ENCODE measurements at regions not wholly inside any gene's neighbourhood (a gene's known extent, or its start where the extent isn't known, plus 50 kb on each side); places are given as distances from the start of the nearest gene placed in this dataset.

GRCh38 chr11:96614101-96614500 lies 224.3 kb downstream of the JRKL start:
- no peaks in the 10 kb centered on the region for H3K27me3 Mint-ChIP-seq
- H3K4me3 Mint-ChIP-seq = no peak overlapping the region
- DNase-seq = no peak
- no peak overlapping the region for H3K27ac Mint-ChIP-seq
- no peaks in the 10 kb centered on the region for H3K4me1 Mint-ChIP-seq
- no peaks in the 10 kb centered on the region for H3K36me3 Mint-ChIP-seq
- peaks cover 3% of the 10 kb centered on the region for H3K9me3 Mint-ChIP-seq

- Mint-ChIP-seq H3K9me3 (peaks cover 3% of the 10 kb centered on the region), H3K4me3 (no peak overlapping the region), H3K27me3 (no peaks in the 10 kb centered on the region), H3K4me1 (no peaks in the 10 kb centered on the region), H3K36me3 (no peaks in the 10 kb centered on the region), H3K27ac (no peak overlapping the region)
- DNase-seq = no peak
These were observed 225.0 kb downstream of the JRKL start for GRCh38 chr11:96614846-96615245.

- Mint-ChIP-seq H3K4me1 (no peaks in the 10 kb centered on the region), H3K36me3 (no peaks in the 10 kb centered on the region), H3K27me3 (peaks cover 3% of the 10 kb centered on the region), H3K4me3 (no peak overlapping the region), H3K9me3 (no peaks in the 10 kb centered on the region), H3K27ac (no peak overlapping the region)
- no peak for DNase-seq
These were observed 230.7 kb downstream of the JRKL start for GRCh38 chr11:96620464-96621044.

- DNase-seq = no peak
- Mint-ChIP-seq H3K36me3 (no peaks in the 10 kb centered on the region), H3K27me3 (peaks cover 3% of the 10 kb centered on the region), H3K9me3 (peaks cover 4% of the 10 kb centered on the region), H3K4me1 (no peaks in the 10 kb centered on the region), H3K27ac (no peak overlapping the region), H3K4me3 (no peak overlapping the region)
These were observed 231.3 kb downstream of the JRKL start for GRCh38 chr11:96621161-96621560.

GRCh38 chr11:96622026-96622634 lies 232.3 kb downstream of the JRKL start:
- no peak for DNase-seq
- H3K27ac Mint-ChIP-seq = no peak overlapping the region
- H3K9me3 Mint-ChIP-seq = peaks cover 4% of the 10 kb centered on the region
- no peak overlapping the region for H3K4me3 Mint-ChIP-seq
- H3K4me1 Mint-ChIP-seq = no peaks in the 10 kb centered on the region
- no peaks in the 10 kb centered on the region for H3K36me3 Mint-ChIP-seq
- H3K27me3 Mint-ChIP-seq = peaks cover 6% of the 10 kb centered on the region

GRCh38 chr11:96624126-96624525 lies 234.3 kb downstream of the JRKL start:
- H3K27me3 Mint-ChIP-seq = peaks cover 6% of the 10 kb centered on the region
- no peak overlapping the region for H3K27ac Mint-ChIP-seq
- H3K36me3 Mint-ChIP-seq = no peaks in the 10 kb centered on the region
- DNase-seq = no peak
- no peak overlapping the region for H3K4me3 Mint-ChIP-seq
- peaks cover 4% of the 10 kb centered on the region for H3K9me3 Mint-ChIP-seq
- H3K4me1 Mint-ChIP-seq = no peaks in the 10 kb centered on the region

GRCh38 chr11:96627376-96627775 lies 237.6 kb downstream of the JRKL start:
- no peak overlapping the region for H3K4me3 Mint-ChIP-seq
- H3K36me3 Mint-ChIP-seq = no peaks in the 10 kb centered on the region
- DNase-seq = no peak
- peaks cover 3% of the 10 kb centered on the region for H3K27me3 Mint-ChIP-seq
- no peak overlapping the region for H3K27ac Mint-ChIP-seq
- H3K9me3 Mint-ChIP-seq = peaks cover 4% of the 10 kb centered on the region
- no peaks in the 10 kb centered on the region for H3K4me1 Mint-ChIP-seq

GRCh38 chr11:96635655-96636054 lies 245.8 kb downstream of the JRKL start:
- Mint-ChIP-seq H3K9me3 (no peaks in the 10 kb centered on the region), H3K36me3 (no peaks in the 10 kb centered on the region), H3K4me3 (no peak overlapping the region), H3K27me3 (no peaks in the 10 kb centered on the region), H3K4me1 (no peaks in the 10 kb centered on the region), H3K27ac (no peak overlapping the region)
- no peak for DNase-seq

GRCh38 chr11:96641261-96641660 lies 251.4 kb downstream of the JRKL start:
- DNase-seq = no peak
- Mint-ChIP-seq H3K27ac (no peak overlapping the region), H3K36me3 (no peaks in the 10 kb centered on the region), H3K27me3 (no peaks in the 10 kb centered on the region), H3K9me3 (peaks cover 1% of the 10 kb centered on the region), H3K4me1 (no peaks in the 10 kb centered on the region), H3K4me3 (no peak overlapping the region)

GRCh38 chr11:96642583-96642982 lies 252.8 kb downstream of the JRKL start:
- H3K9me3 Mint-ChIP-seq = peaks cover 1% of the 10 kb centered on the region
- no peak for DNase-seq
- no peak overlapping the region for H3K27ac Mint-ChIP-seq
- no peaks in the 10 kb centered on the region for H3K36me3 Mint-ChIP-seq
- no peaks in the 10 kb centered on the region for H3K27me3 Mint-ChIP-seq
- no peaks in the 10 kb centered on the region for H3K4me1 Mint-ChIP-seq
- no peak overlapping the region for H3K4me3 Mint-ChIP-seq

GRCh38 chr11:96643173-96643572 lies 253.4 kb downstream of the JRKL start:
- Mint-ChIP-seq H3K27ac (no peak overlapping the region), H3K4me3 (no peak overlapping the region)

GRCh38 chr11:96647621-96648020 lies 257.8 kb downstream of the JRKL start:
- Mint-ChIP-seq H3K27ac (no peak overlapping the region), H3K4me1 (no peaks in the 10 kb centered on the region), H3K27me3 (no peaks in the 10 kb centered on the region), H3K36me3 (no peaks in the 10 kb centered on the region), H3K9me3 (no peaks in the 10 kb centered on the region), H3K4me3 (no peak overlapping the region)
- DNase-seq = no peak

More at GRCh38 chr11:96643173-96643572, 253.4 kb downstream of the JRKL start:
- Mint-ChIP-seq H3K9me3 (peaks cover 1% of the 10 kb centered on the region), H3K36me3 (no peaks in the 10 kb centered on the region), H3K27me3 (no peaks in the 10 kb centered on the region), H3K4me1 (no peaks in the 10 kb centered on the region)
- DNase-seq = no peak

- Mint-ChIP-seq H3K4me3 (no peak overlapping the region), H3K4me1 (no peaks in the 10 kb centered on the region), H3K27me3 (no peaks in the 10 kb centered on the region), H3K27ac (no peak overlapping the region), H3K36me3 (no peaks in the 10 kb centered on the region), H3K9me3 (no peaks in the 10 kb centered on the region)
- DNase-seq = no peak
These were observed 259.2 kb downstream of the JRKL start for GRCh38 chr11:96648991-96649390.

GRCh38 chr11:96652516-96652915 lies 262.7 kb downstream of the JRKL start:
- no peaks in the 10 kb centered on the region for H3K9me3 Mint-ChIP-seq
- no peak overlapping the region for H3K4me3 Mint-ChIP-seq
- DNase-seq = no peak
- H3K4me1 Mint-ChIP-seq = no peaks in the 10 kb centered on the region
- H3K27me3 Mint-ChIP-seq = no peaks in the 10 kb centered on the region
- no peak overlapping the region for H3K27ac Mint-ChIP-seq
- H3K36me3 Mint-ChIP-seq = no peaks in the 10 kb centered on the region

- H3K27ac Mint-ChIP-seq = no peak overlapping the region
- H3K9me3 Mint-ChIP-seq = no peaks in the 10 kb centered on the region
- H3K36me3 Mint-ChIP-seq = no peaks in the 10 kb centered on the region
- no peak overlapping the region for H3K4me3 Mint-ChIP-seq
- H3K27me3 Mint-ChIP-seq = no peaks in the 10 kb centered on the region
- no peaks in the 10 kb centered on the region for H3K4me1 Mint-ChIP-seq
- no peak for DNase-seq
These were observed 265.7 kb downstream of the JRKL start for GRCh38 chr11:96655474-96655873.

GRCh38 chr11:96658436-96658835 lies 268.6 kb downstream of the JRKL start:
- Mint-ChIP-seq H3K36me3 (no peaks in the 10 kb centered on the region), H3K4me3 (no peak overlapping the region), H3K27ac (no peak overlapping the region), H3K27me3 (no peaks in the 10 kb centered on the region), H3K4me1 (no peaks in the 10 kb centered on the region), H3K9me3 (no peaks in the 10 kb centered on the region)
- DNase-seq = no peak
